GM19467 (cell line): ENCODE measurements at regions not wholly inside any gene's neighbourhood (a gene's known extent, or its start where the extent isn't known, plus 50 kb on each side); places are given as distances from the start of the nearest gene placed in this dataset.

Experiments
- ATAC-seq: cut with Tn5 transposase; IDR thresholded peaks from one replicate; pipeline ENCODE4 v1.9.1; 2021; ENCODE audit warnings: mild to moderate bottlenecking, moderate library complexity; ENCODE audit not compliant: unreplicated experiment

GRCh38 chr16:8292271-8292670, 298.0 kb downstream of the TMEM114 start:
- ATAC-seq: no peak

GRCh38 chr16:8286348-8286747, 304.0 kb downstream of the TMEM114 start:
- no peak for ATAC-seq

GRCh38 chr16:8283195-8283594, 307.1 kb downstream of the TMEM114 start:
- no peak for ATAC-seq

GRCh38 chr16:8278031-8278580, 312.2 kb downstream of the TMEM114 start:
- no peak for ATAC-seq

- ATAC-seq: no peak
These were observed 319.0 kb downstream of the TMEM114 start for GRCh38 chr16:8271344-8271743.

- ATAC-seq: no peak
These were observed 328.0 kb downstream of the TMEM114 start for GRCh38 chr16:8262299-8262698.

- ATAC-seq: no peak
These were observed 330.2 kb downstream of the TMEM114 start for GRCh38 chr16:8260140-8260539.

GRCh38 chr16:8258523-8258922, 331.8 kb downstream of the TMEM114 start:
- ATAC-seq: no peak

GRCh38 chr16:8257561-8257960, 332.8 kb downstream of the TMEM114 start:
- ATAC-seq: no peak

- no peak for ATAC-seq
These were observed 335.9 kb downstream of the TMEM114 start for GRCh38 chr16:8254405-8254804.

- no peak for ATAC-seq
These were observed 336.6 kb downstream of the TMEM114 start for GRCh38 chr16:8253718-8254117.

GRCh38 chr16:8251727-8252126, 338.6 kb downstream of the TMEM114 start:
- ATAC-seq: no peak

GRCh38 chr16:8251298-8251697, 339.0 kb downstream of the TMEM114 start:
- ATAC-seq: no peak

- ATAC-seq: no peak
These were observed 342.3 kb downstream of the TMEM114 start for GRCh38 chr16:8247993-8248392.

- no peak for ATAC-seq
These were observed 346.3 kb downstream of the TMEM114 start for GRCh38 chr16:8243981-8244380.

- no peak for ATAC-seq
These were observed 348.9 kb downstream of the TMEM114 start for GRCh38 chr16:8241408-8241807.

- no peak for ATAC-seq
These were observed 350.9 kb downstream of the TMEM114 start for GRCh38 chr16:8239443-8239842.

- ATAC-seq: no peak
These were observed 352.9 kb downstream of the TMEM114 start for GRCh38 chr16:8237452-8237851.

GRCh38 chr16:8236816-8237215, 353.5 kb downstream of the TMEM114 start:
- no peak for ATAC-seq

- ATAC-seq: no peak
These were observed 359.8 kb downstream of the TMEM114 start for GRCh38 chr16:8230497-8230896.

GRCh38 chr16:8229011-8229520, 361.2 kb downstream of the TMEM114 start:
- ATAC-seq: no peak

- no peak for ATAC-seq
These were observed 373.1 kb downstream of the TMEM114 start for GRCh38 chr16:8217201-8217600.

GRCh38 chr16:8204769-8205168, 385.5 kb downstream of the TMEM114 start:
- ATAC-seq: no peak
